GM12801 (cell line): ENCODE measurements at regions not wholly inside any gene's neighbourhood (a gene's known extent, or its start where the extent isn't known, plus 50 kb on each side); places are given as distances from the start of the nearest gene placed in this dataset.

ENCODE experiments used
- CTCF ChIP-seq: IDR thresholded peaks from one replicate; pipeline ENCODE4 v1.5.1; 2011; ENCODE audit warnings: control low read depth; ENCODE audit not compliant: insufficient read length; ENCODE audit errors: extremely low read depth

- TF ChIP-seq CTCF: no peak
Observed at GRCh38 chr4:123832173-123833026, 435.8 kb downstream of the SPRY1 start.

- TF ChIP-seq CTCF: no peak
Observed at GRCh38 chr4:123833171-123833643, 436.6 kb downstream of the SPRY1 start.

GRCh38 chr4:123835831-123836590, 439.4 kb downstream of the SPRY1 start:
- TF ChIP-seq CTCF: no peak

- no peak for TF ChIP-seq CTCF
Observed at GRCh38 chr4:123836851-123837595, 440.4 kb downstream of the SPRY1 start.

- TF ChIP-seq CTCF: no peak
Observed at GRCh38 chr4:123838474-123838873, 441.9 kb downstream of the SPRY1 start.

GRCh38 chr4:123840197-123840596, 443.6 kb downstream of the SPRY1 start:
- no peak for TF ChIP-seq CTCF
